ENCODE measurements at regions not wholly inside any gene's neighbourhood (a gene's known extent, or its start where the extent isn't known, plus 50 kb on each side); places are given as distances from the start of the nearest gene placed in this dataset.

- TF ChIP-seq, protein P1, sequence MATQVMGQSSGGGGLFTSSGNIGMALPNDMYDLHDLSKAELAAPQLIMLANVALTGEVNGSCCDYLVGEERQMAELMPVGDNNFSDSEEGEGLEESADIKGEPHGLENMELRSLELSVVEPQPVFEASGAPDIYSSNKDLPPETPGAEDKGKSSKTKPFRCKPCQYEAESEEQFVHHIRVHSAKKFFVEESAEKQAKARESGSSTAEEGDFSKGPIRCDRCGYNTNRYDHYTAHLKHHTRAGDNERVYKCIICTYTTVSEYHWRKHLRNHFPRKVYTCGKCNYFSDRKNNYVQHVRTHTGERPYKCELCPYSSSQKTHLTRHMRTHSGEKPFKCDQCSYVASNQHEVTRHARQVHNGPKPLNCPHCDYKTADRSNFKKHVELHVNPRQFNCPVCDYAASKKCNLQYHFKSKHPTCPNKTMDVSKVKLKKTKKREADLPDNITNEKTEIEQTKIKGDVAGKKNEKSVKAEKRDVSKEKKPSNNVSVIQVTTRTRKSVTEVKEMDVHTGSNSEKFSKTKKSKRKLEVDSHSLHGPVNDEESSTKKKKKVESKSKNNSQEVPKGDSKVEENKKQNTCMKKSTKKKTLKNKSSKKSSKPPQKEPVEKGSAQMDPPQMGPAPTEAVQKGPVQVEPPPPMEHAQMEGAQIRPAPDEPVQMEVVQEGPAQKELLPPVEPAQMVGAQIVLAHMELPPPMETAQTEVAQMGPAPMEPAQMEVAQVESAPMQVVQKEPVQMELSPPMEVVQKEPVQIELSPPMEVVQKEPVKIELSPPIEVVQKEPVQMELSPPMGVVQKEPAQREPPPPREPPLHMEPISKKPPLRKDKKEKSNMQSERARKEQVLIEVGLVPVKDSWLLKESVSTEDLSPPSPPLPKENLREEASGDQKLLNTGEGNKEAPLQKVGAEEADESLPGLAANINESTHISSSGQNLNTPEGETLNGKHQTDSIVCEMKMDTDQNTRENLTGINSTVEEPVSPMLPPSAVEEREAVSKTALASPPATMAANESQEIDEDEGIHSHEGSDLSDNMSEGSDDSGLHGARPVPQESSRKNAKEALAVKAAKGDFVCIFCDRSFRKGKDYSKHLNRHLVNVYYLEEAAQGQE (IDR thresholded peaks at IDR 0.05; ENCODE audit: low read depth): no peak
- TF ChIP-seq, protein P2, sequence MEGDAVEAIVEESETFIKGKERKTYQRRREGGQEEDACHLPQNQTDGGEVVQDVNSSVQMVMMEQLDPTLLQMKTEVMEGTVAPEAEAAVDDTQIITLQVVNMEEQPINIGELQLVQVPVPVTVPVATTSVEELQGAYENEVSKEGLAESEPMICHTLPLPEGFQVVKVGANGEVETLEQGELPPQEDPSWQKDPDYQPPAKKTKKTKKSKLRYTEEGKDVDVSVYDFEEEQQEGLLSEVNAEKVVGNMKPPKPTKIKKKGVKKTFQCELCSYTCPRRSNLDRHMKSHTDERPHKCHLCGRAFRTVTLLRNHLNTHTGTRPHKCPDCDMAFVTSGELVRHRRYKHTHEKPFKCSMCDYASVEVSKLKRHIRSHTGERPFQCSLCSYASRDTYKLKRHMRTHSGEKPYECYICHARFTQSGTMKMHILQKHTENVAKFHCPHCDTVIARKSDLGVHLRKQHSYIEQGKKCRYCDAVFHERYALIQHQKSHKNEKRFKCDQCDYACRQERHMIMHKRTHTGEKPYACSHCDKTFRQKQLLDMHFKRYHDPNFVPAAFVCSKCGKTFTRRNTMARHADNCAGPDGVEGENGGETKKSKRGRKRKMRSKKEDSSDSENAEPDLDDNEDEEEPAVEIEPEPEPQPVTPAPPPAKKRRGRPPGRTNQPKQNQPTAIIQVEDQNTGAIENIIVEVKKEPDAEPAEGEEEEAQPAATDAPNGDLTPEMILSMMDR (IDR thresholded peaks at IDR 0.05 in 2 of 3, conservative IDR thresholded peaks at IDR 0.05 in 1 of 3; ENCODE audit: borderline replicate concordance in 1 of 3, insufficient read depth in 1 of 3, low read depth in 2 of 3, low read length in 2 of 3): no peak
- no peak for TF ChIP-seq POLR2A (IDR thresholded peaks at IDR 0.05; ENCODE audit: borderline replicate concordance, extremely low read depth, insufficient read depth, insufficient read length)
Measured at GRCh38 chr5:8457187-8458037, 588.5 kb downstream of the MTRR start.
